HepG2 (cell line): ENCODE measurements at regions not wholly inside any gene's neighbourhood (a gene's known extent, or its start where the extent isn't known, plus 50 kb on each side); places are given as distances from the start of the nearest gene placed in this dataset.

Experiments used
- EP300 ChIP-seq, 3 experiments: sonication (generic) in 1 of 3; formaldehyde crosslinking in 1 of 3; IDR thresholded peaks; 2 replicates each; pipeline versions ENCODE4 v1.5.1 to v1.6.1; 2011 to 2020; ENCODE audit warnings: low read depth in 2 of 3, low read length in 2 of 3, borderline replicate concordance in 1 of 3, improper control_type of control experiment in 1 of 3, mild to moderate bottlenecking in 1 of 3, missing genetic modification reagents in 1 of 3, moderate library complexity in 1 of 3
- POLR2AphosphoS5 ChIP-seq: IDR thresholded peaks from 2 replicates; pipeline ENCODE4 v1.6.1; 2012; ENCODE audit warnings: low read depth, low read length
- THYN1 ChIP-seq: sonication (generic); formaldehyde crosslinking; IDR thresholded peaks from 2 replicates; pipeline ENCODE4 v1.8.1; 2023; ENCODE audit warnings: low read depth, mild to moderate bottlenecking, moderate library complexity, missing genetic modification reagents, borderline replicate concordance
- USF2 ChIP-seq, 2 experiments: sonication (generic) in 1 of 2; formaldehyde crosslinking in 1 of 2; IDR thresholded peaks; 2 replicates each; pipeline versions ENCODE4 v1.5.1 to v1.6.1; 2011 to 2020; ENCODE audit warnings: borderline replicate concordance in 1 of 2, low read depth in 1 of 2, low read length in 1 of 2, mild to moderate bottlenecking in 1 of 2, missing genetic modification reagents in 1 of 2, moderate library complexity in 1 of 2
- ZHX1 ChIP-seq: sonication (generic); formaldehyde crosslinking; IDR thresholded peaks from 2 replicates; pipeline ENCODE4 v1.8.1; 2022; ENCODE audit warnings: low read depth, mild to moderate bottlenecking, missing genetic modification reagents
- ZNF138 ChIP-seq: sonication (generic); formaldehyde crosslinking; IDR thresholded peaks from 2 replicates; pipeline ENCODE4 v1.5.0; 2020; ENCODE audit warnings: mild to moderate bottlenecking, low read depth, missing genetic modification reagents
- ZNF629 ChIP-seq: sonication (generic); formaldehyde crosslinking; conservative IDR thresholded peaks from 2 replicates; pipeline ENCODE4 v1.5.0; 2020; ENCODE audit warnings: missing genetic modification reagents
- ZNF746 ChIP-seq: sonication (generic); formaldehyde crosslinking; IDR thresholded peaks from 2 replicates; pipeline ENCODE4 v1.8.0; 2022; ENCODE audit warnings: mild to moderate bottlenecking, missing genetic modification reagents
- ZNF777 ChIP-seq: sonication (generic); formaldehyde crosslinking; IDR thresholded peaks from 2 replicates; pipeline ENCODE4 v1.4.0; 2020; ENCODE audit warnings: missing genetic modification reagents

- TF ChIP-seq ZNF138 (CRISPR knock-in tag) (no peak), POLR2AphosphoS5 (no peak), ZNF629 (CRISPR knock-in tag) (no peak), EP300 (IDR thresholded peaks at IDR 0.05; ENCODE audit: low read depth in 2 of 2, low read length in 2 of 2) (no peak), EP300 (CRISPR knock-in tag; IDR thresholded peaks at IDR 0.05; ENCODE audit: borderline replicate concordance) (no peak), USF2 (IDR thresholded peaks at IDR 0.05; ENCODE audit: low read depth, low read length) (no peak), USF2 (CRISPR knock-in tag; IDR thresholded peaks at IDR 0.05; ENCODE audit: borderline replicate concordance) (no peak), ZHX1 (no peak), ZNF746 (CRISPR knock-in tag) (no peak), ZNF777 (no peak), THYN1 (CRISPR knock-in tag) (no peak)
These were observed 81.8 kb upstream of the AGAP1 start for GRCh38 chr2:235411905-235412485.
